ENCODE measurements at regions not wholly inside any gene's neighbourhood (a gene's known extent, or its start where the extent isn't known, plus 50 kb on each side); places are given as distances from the start of the nearest gene placed in this dataset.

- TF ChIP-seq RAD21 (conservative IDR thresholded peaks at IDR 0.05 in 1 of 2, IDR thresholded peaks at IDR 0.05 in 1 of 2) (no peak), CTCF (IDR thresholded peaks at IDR 0.05) (no peak), CHD4 (IDR thresholded peaks at IDR 0.05; ENCODE audit: borderline replicate concordance) (no peak), POLR2A (IDR thresholded peaks at IDR 0.05; ENCODE audit: low read length) (no peak), CHD2 (IDR thresholded peaks at IDR 0.05; ENCODE audit: low read length, partially characterized antibody) (no peak), MAFK (IDR thresholded peaks at IDR 0.05; ENCODE audit: partially characterized antibody) (no peak), TP53 (CRISPR knock-in tag; IDR thresholded peaks at IDR 0.05) (no peak), HEYL (CRISPR knock-in tag; IDR thresholded peaks at IDR 0.05) (no peak), MYC (IDR thresholded peaks at IDR 0.05; ENCODE audit: borderline replicate concordance, low read length) (no peak)
- TF ChIP-seq, protein P1, sequence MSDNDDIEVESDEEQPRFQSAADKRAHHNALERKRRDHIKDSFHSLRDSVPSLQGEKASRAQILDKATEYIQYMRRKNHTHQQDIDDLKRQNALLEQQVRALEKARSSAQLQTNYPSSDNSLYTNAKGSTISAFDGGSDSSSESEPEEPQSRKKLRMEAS (IDR thresholded peaks at IDR 0.05) = no peak
Measured at GRCh38 chr3:134092208-134092701, 62.5 kb upstream of the SLCO2A1 start.

Measured in A549 (cell line).